Right lobe of liver (tissue), 6 donors: ENCODE measurements at regions not wholly inside any gene's neighbourhood (a gene's known extent, or its start where the extent isn't known, plus 50 kb on each side); places are given as distances from the start of the nearest gene placed in this dataset.

Source experiments
- ATAC-seq, 4 donors: fragments of 200-7000 bp; cut with Tn5 transposase; one replicate each; pipeline ENCODE4 v1.9.1; 2020; ENCODE audit warnings: mild to moderate bottlenecking in 4 of 4, moderate library complexity in 4 of 4
- DNase-seq, 3 donors: peaks; one replicate each; pipeline ENCODE4 v3.0.0-alpha.2; 2020
- H3K27ac ChIP-seq, 3 donors: fragments of 200-600 bp; one replicate each; pipeline ENCODE4 v1.8.0; 2022
- H3K27me3 ChIP-seq, 2 donors: fragments of 200-600 bp; one replicate each; pipeline ENCODE4 v1.8.0; 2022
- H3K36me3 ChIP-seq, 4 donors: fragments of 200-600 bp; sonication (generic) in 1 of 4; one replicate each; pipeline versions ENCODE4 v1.5.1 to v1.8.0; 2017 to 2022; ENCODE audit warnings: control low read depth in 1 of 4
- H3K4me1 ChIP-seq, 4 donors: fragments of 200-600 bp; sonication (generic) in 1 of 4; one replicate each; pipeline versions ENCODE4 v1.5.1 to v1.8.0; 2017 to 2022; ENCODE audit warnings: control low read depth in 1 of 4
- H3K4me3 ChIP-seq, 3 donors: fragments of 200-600 bp; one replicate each; pipeline ENCODE4 v1.8.0; 2022
- H3K9me3 ChIP-seq, 4 donors: fragments of 200-600 bp; sonication (generic) in 1 of 4; one replicate each; pipeline versions ENCODE4 v1.5.1 to v1.8.0; 2017 to 2022; ENCODE audit warnings: control low read depth in 1 of 4
- POLR2A ChIP-seq: fragments of 450-650 bp; IDR thresholded peaks from one replicate; pipeline ENCODE4 v1.6.1; 2017; ENCODE audit warnings: antibody characterized with exemption, mild to moderate bottlenecking
- WGBS: methylation state at CpG from one replicate; pipeline ENCODE4 v1.1.6; 2018; ENCODE audit warnings: low coverage, low lambda C conversion rate; ENCODE audit not compliant: insufficient coverage; ENCODE audit errors: missing lambda C conversion rate; 5-methylcytosine and 5-hydroxymethylcytosine counted together
- intact Hi-C, 2 donors: fragments of 100-400 bp; cut with DNase I; formaldehyde crosslinking; loops; one replicate each; pipeline versions ENCODE4 v1.11.2 to v1.14.1; 2022
- TF ChIP-seq, protein P1 (sequence below), 4 donors: fragments of 200-600 bp in 3 of 4; fragments of 450-650 bp in 1 of 4; IDR thresholded peaks; one replicate each; pipeline versions ENCODE4 v1.5.1 to v1.8.0; 2016 to 2022; ENCODE audit warnings: antibody characterized with exemption in 4 of 4, mild to moderate bottlenecking in 2 of 4
- donor health status: DM: no; HTN: yes; CAD: no.
- donor health status: DM: no; HTN: no; CAD: no.
- donor health status: DM: no; HTN: no; CAD: no.
- donor health status: DM: no; HTN: yes; CAD: no.
- donor health status: DM: no; HTN: yes; CAD: no.

DNA sequence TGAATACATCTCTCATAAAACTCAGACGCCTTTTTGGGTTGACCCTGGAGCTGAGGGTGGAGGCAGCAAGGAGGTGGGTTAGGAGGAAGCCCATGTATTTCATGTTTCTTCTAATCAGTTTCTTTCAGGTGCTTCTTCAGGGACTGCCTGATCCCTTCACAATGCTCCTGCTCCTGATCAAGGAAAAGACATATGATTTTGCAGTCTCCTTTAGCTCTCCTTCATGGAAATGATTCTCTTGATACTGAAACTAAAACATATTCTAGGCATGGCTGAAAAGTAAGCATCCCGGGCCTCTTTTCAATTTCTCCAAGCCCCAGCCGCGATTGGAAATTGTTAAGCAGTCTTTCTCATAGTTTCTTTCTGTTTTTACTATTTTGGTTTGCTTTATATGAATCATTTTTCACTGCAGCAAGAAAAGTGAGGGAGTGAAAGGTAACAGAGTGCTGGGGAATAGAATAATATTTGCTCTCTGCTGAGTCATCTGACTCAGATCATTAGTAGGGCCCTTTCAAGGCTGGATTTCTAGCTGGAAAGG lies 730.7 kb downstream of the CDH11 start:
- no peak overlapping the region for H3K4me3 ChIP-seq

DNA sequence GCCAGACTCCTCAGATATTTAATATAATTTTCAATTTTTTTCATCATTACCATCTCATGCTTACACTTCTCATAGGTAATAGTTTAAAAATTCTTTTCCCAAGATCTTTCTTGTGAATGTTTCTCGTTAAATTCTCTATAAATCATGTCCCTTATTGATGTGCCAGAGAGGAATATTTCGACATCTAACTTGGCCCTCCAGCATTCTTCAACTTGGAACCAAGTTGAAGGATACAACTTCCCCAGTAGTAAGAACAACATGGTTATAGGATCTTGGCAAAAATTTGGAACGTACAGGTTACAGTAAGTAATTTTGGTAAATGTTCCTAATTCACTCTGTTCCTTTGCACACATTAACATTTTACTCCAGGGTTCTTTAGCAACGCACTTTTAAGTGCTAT lies 731.8 kb downstream of the CDH11 start:
- H3K4me1 ChIP-seq, result no peaks in the 10 kb centered on the region
- no peaks in the 10 kb centered on the region for H3K27me3 ChIP-seq
- no peaks in the 10 kb centered on the region for H3K9me3 ChIP-seq
- DNase-seq, result no peak
- intact Hi-C loops, result no loop called here
- TF ChIP-seq, protein P1, sequence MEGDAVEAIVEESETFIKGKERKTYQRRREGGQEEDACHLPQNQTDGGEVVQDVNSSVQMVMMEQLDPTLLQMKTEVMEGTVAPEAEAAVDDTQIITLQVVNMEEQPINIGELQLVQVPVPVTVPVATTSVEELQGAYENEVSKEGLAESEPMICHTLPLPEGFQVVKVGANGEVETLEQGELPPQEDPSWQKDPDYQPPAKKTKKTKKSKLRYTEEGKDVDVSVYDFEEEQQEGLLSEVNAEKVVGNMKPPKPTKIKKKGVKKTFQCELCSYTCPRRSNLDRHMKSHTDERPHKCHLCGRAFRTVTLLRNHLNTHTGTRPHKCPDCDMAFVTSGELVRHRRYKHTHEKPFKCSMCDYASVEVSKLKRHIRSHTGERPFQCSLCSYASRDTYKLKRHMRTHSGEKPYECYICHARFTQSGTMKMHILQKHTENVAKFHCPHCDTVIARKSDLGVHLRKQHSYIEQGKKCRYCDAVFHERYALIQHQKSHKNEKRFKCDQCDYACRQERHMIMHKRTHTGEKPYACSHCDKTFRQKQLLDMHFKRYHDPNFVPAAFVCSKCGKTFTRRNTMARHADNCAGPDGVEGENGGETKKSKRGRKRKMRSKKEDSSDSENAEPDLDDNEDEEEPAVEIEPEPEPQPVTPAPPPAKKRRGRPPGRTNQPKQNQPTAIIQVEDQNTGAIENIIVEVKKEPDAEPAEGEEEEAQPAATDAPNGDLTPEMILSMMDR (IDR thresholded peaks at IDR 0.05), result no peak
- TF ChIP-seq POLR2A, result no peak
- ATAC-seq, result no peak
- H3K27ac ChIP-seq, result no peak overlapping the region
- H3K36me3 ChIP-seq, result no peaks in the 10 kb centered on the region
- no peak overlapping the region for H3K4me3 ChIP-seq
- WGBS, result 38% methylated on average over 4 of the region's 4 CpGs

More for the DNA sequence above, 730.7 kb downstream of the CDH11 start:
- Histone ChIP-seq H3K27ac (no peak overlapping the region), H3K9me3 (no peaks in the 10 kb centered on the region), H3K4me1 (no peaks in the 10 kb centered on the region), H3K36me3 (no peaks in the 10 kb centered on the region), H3K27me3 (no peaks in the 10 kb centered on the region)
- TF ChIP-seq POLR2A, result no peak
- TF ChIP-seq, protein P1 (IDR thresholded peaks at IDR 0.05), result no peak
- intact Hi-C loops, result no loop called here
- 52% methylated on average over 4 of the region's 4 CpGs for whole genome bisulfite sequencing
- DNase-seq, result no peak
- ATAC-seq, result no peak

DNA sequence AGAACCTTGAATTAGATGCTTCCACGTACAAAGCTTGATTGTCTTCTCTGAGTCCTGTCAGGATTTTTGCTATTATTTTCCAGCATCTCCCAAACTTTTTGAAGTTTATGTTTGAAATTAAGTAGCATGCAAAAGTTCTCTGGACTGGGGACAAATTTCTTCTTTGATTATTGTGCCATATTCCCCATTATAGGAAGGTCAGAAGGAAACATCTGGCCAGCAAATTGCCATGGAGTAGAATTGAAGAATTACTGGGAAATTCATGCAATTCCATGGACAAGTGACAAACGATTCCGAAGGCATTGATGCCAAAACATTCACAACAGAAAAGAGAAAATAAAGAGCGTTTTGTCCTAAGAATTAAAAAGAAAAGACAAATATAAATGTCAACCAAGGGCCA lies 737.2 kb downstream of the CDH11 start:
- ATAC-seq (no peak), DNase-seq (no peak)
- Histone ChIP-seq H3K27me3 (no peaks in the 10 kb centered on the region), H3K27ac (no peak overlapping the region), H3K9me3 (no peaks in the 10 kb centered on the region), H3K4me3 (no peak overlapping the region), H3K4me1 (no peaks in the 10 kb centered on the region), H3K36me3 (no peaks in the 10 kb centered on the region)
- intact Hi-C loops, result no loop called here
- WGBS, result 49% methylated on average over 4 of the region's 4 CpGs
- TF ChIP-seq, protein P1 (IDR thresholded peaks at IDR 0.05), result no peak
- no peak for TF ChIP-seq POLR2A

DNA sequence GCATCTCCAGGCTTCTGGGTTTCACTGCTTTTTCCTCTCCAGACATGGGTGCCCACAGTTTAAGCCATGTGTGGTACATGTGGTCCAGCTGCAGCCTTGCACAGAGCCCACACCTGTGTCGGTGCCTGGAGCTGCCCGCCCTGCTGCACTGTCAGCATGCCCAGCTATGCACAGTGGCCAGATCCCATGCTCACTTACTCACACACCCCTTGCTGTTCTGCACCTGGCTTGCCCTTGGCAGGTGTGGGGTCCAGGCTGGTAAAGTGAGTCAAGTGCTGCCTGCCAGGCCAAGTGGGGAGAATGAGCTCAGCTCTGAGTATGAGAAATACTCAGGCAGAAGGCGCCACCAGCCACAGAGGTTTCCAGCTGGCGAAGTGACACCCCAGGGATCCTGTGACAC lies 739.9 kb downstream of the CDH11 start:
- no peaks in the 10 kb centered on the region for H3K4me1 ChIP-seq
- no peaks in the 10 kb centered on the region for H3K36me3 ChIP-seq
- ATAC-seq (peak in 1 of 4 donors; percentile 29), DNase-seq (no peak)
- TF ChIP-seq POLR2A, result no peak
- H3K9me3 ChIP-seq, result no peaks in the 10 kb centered on the region
- intact Hi-C loops, result no loop called here
- 73% methylated on average over 2 of the region's 4 CpGs for WGBS
- no peaks in the 10 kb centered on the region for H3K27me3 ChIP-seq
- no peak overlapping the region for H3K27ac ChIP-seq
- no peak overlapping the region for H3K4me3 ChIP-seq

DNA sequence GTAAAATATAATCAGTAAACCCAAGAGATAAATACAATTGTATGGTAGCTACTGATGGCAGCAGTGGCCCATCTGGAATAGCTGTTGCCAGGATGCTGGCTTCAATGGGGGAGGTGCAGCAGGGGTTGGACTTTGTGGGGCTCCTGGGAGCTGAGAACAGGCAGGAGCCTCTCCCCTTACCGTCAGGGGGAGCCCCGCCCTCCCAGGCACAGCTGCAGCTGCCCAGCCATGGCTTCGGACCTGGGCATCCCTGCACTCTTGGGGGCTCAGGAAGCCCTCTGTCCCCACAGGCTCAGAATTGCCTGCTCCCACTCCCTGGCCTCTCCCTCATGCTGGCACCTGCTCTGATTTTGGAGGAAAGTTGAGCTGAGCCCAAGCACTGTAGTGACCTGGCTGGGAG lies 741.1 kb downstream of the CDH11 start:
- intact Hi-C loops, result no loop called here
- ATAC-seq (no peak), DNase-seq (no peak)
- WGBS, result no CpG with 5 or more reads among the region's 3 CpGs
- Histone ChIP-seq H3K27ac (no peak overlapping the region), H3K9me3 (no peaks in the 10 kb centered on the region), H3K4me1 (no peaks in the 10 kb centered on the region), H3K27me3 (no peaks in the 10 kb centered on the region), H3K4me3 (no peak overlapping the region), H3K36me3 (no peaks in the 10 kb centered on the region)
- TF ChIP-seq, protein P1 (IDR thresholded peaks at IDR 0.05), result no peak
- no peak for TF ChIP-seq POLR2A
